Calu3 (cell line): ENCODE measurements at regions not wholly inside any gene's neighbourhood (a gene's known extent, or its start where the extent isn't known, plus 50 kb on each side); places are given as distances from the start of the nearest gene placed in this dataset.

Experiments
- BruUV-seq: library from RNA; stranded (reverse); fragments of 400-500 nt; replicated peaks from 2 replicates; lab custom pipeline; 2021; lab: Mats Ljungman, UMichigan
- CTCF ChIA-PET: fragments of 300-600 bp; sonication (Branson Sonifier 250); formaldehyde crosslinking; loops from one replicate; lab custom pipeline; 2022; ENCODE audit warnings: antibody characterized with exemption; lab: Charles Lee
- DNase-seq: peaks from one replicate; pipeline ENCODE4 v3.0.0; 2022
- H3K27ac Mint-ChIP-seq: one replicate; pipeline ENCODE4 v1.8.0; 2022; ENCODE audit warnings: mixed read lengths; ENCODE audit not compliant: unreplicated experiment
- H3K27me3 Mint-ChIP-seq: one replicate; pipeline ENCODE4 v1.8.0; 2022; ENCODE audit warnings: mixed read lengths; ENCODE audit not compliant: unreplicated experiment
- H3K36me3 Mint-ChIP-seq: one replicate; pipeline ENCODE4 v1.8.0; 2022; ENCODE audit warnings: mild to moderate bottlenecking, moderate library complexity, mixed read lengths; ENCODE audit not compliant: insufficient read depth, unreplicated experiment
- H3K4me1 Mint-ChIP-seq: one replicate; pipeline ENCODE4 v1.8.0; 2022; ENCODE audit warnings: mild to moderate bottlenecking, low read depth, mixed read lengths; ENCODE audit not compliant: unreplicated experiment
- H3K4me3 Mint-ChIP-seq: one replicate; pipeline ENCODE4 v1.8.0; 2022; ENCODE audit warnings: mild to moderate bottlenecking, low read depth, moderate library complexity, mixed read lengths; ENCODE audit not compliant: unreplicated experiment
- H3K9me3 Mint-ChIP-seq: one replicate; pipeline ENCODE4 v1.8.0; 2022; ENCODE audit warnings: low read depth, mixed read lengths; ENCODE audit not compliant: unreplicated experiment
- CTCF ChIP-seq: fragments of 200-600 bp; IDR thresholded peaks from one replicate; pipeline ENCODE4 v1.8.0; 2022; ENCODE audit warnings: antibody characterized with exemption; ENCODE audit not compliant: unreplicated experiment
- intact Hi-C: fragments of 100-400 bp; cut with micrococcal nuclease; formaldehyde crosslinking; loops from one replicate; pipeline ENCODE4 v1.10.0; 2022; ENCODE audit not compliant: unreplicated experiment

- CTCF ChIA-PET, result no interaction called here
- BruUV-seq, result no TSS peak
- Mint-ChIP-seq H3K9me3 (peaks cover 9% of the 10 kb centered on the region), H3K4me1 (no peaks in the 10 kb centered on the region), H3K27me3 (peaks cover 15% of the 10 kb centered on the region), H3K36me3 (no peaks in the 10 kb centered on the region), H3K4me3 (no peak overlapping the region), H3K27ac (no peak overlapping the region)
- no peak for DNase-seq
- intact Hi-C loops, result no loop called here
- TF ChIP-seq CTCF, result no peak
Measured at GRCh38 chr10:10642751-10643150, 374.9 kb upstream of the CELF2 start.

- no TSS peak for BruUV-seq
- CTCF ChIA-PET, result no interaction called here
- peaks cover 9% of the 10 kb centered on the region for H3K9me3 Mint-ChIP-seq
- no peaks in the 10 kb centered on the region for H3K36me3 Mint-ChIP-seq
- H3K27ac Mint-ChIP-seq, result no peak overlapping the region
- TF ChIP-seq CTCF, result no peak
- peaks cover 24% of the 10 kb centered on the region for H3K27me3 Mint-ChIP-seq
- DNase-seq, result no peak
- no peak overlapping the region for H3K4me3 Mint-ChIP-seq
- intact Hi-C loops, result no loop called here
- no peaks in the 10 kb centered on the region for H3K4me1 Mint-ChIP-seq
Measured at GRCh38 chr10:10644008-10644646, 373.5 kb upstream of the CELF2 start.

GRCh38 chr10:10644676-10645385 is 372.8 kb upstream of the CELF2 start:
- intact Hi-C loops, result no loop called here
- peaks cover 9% of the 10 kb centered on the region for H3K9me3 Mint-ChIP-seq
- CTCF ChIA-PET, result no interaction called here
- no peaks in the 10 kb centered on the region for H3K4me1 Mint-ChIP-seq
- no peak for DNase-seq
- H3K27ac Mint-ChIP-seq, result no peak overlapping the region
- H3K4me3 Mint-ChIP-seq, result no peak overlapping the region
- no TSS peak for BruUV-seq
- TF ChIP-seq CTCF, result no peak
- H3K36me3 Mint-ChIP-seq, result no peaks in the 10 kb centered on the region
- H3K27me3 Mint-ChIP-seq, result peaks cover 24% of the 10 kb centered on the region

- no peak for TF ChIP-seq CTCF
- Mint-ChIP-seq H3K4me3 (no peak overlapping the region), H3K9me3 (peaks cover 2% of the 10 kb centered on the region), H3K36me3 (no peaks in the 10 kb centered on the region), H3K4me1 (no peaks in the 10 kb centered on the region), H3K27ac (no peak overlapping the region), H3K27me3 (peaks cover 24% of the 10 kb centered on the region)
- no peak for DNase-seq
- intact Hi-C loops, result no loop called here
- BruUV-seq, result no TSS peak
- CTCF ChIA-PET, result no interaction called here
Measured at GRCh38 chr10:10647331-10647730, 370.3 kb upstream of the CELF2 start.
